GM13976 (cell line): ENCODE measurements at regions not wholly inside any gene's neighbourhood (a gene's known extent, or its start where the extent isn't known, plus 50 kb on each side); places are given as distances from the start of the nearest gene placed in this dataset.

Experiments used
- DNase-seq: peaks from one replicate; pipeline ENCODE4 v3.0.0; 2012; ENCODE audit warnings: low spot score
- in situ Hi-C: fragments of 300-500 bp; cut with MboI; formaldehyde crosslinking; loops from one replicate; pipeline ENCODE4 v1.12.0; 2022; ENCODE audit warnings: low sequenced_read_pairs, mixed read lengths, inconsistent platforms; ENCODE audit not compliant: unreplicated experiment
- TF ChIP-seq, protein P1 (sequence below): IDR thresholded peaks from 2 replicates; pipeline ENCODE4 v1.5.1; 2012; ENCODE audit warnings: borderline replicate concordance, mild to moderate bottlenecking; ENCODE audit not compliant: insufficient read depth; ENCODE audit errors: extremely low read depth, missing control alignments, control extremely low read depth

DNA sequence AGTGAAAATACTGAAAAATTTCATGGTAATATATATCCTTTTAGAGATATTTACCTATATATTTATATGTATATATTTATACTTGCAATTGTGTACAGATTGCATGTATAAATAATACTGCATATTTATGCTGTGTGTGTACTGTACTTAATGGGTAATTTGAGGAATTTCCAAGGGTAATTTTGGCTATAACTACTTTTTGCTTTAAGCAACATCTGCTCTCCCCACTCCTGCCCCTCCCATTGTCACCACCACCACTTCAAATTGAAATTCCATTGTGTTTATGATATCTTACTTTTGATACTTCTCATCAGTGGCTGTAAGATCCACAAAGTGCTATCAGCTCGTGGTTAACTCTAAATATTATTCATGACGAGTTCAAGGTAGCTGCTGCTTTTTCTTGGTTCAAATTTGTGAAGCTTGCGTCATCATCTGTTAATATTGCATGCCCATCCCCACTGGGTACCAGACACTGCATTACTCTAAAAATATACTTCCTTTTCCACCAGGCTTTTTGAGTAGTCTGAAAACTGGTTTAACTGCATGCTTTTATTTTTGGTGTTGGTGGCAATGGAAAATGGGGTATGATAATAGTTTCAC, 91.7 kb upstream of the MITF start:
- DNase-seq, result no peak
- TF ChIP-seq, protein P1, sequence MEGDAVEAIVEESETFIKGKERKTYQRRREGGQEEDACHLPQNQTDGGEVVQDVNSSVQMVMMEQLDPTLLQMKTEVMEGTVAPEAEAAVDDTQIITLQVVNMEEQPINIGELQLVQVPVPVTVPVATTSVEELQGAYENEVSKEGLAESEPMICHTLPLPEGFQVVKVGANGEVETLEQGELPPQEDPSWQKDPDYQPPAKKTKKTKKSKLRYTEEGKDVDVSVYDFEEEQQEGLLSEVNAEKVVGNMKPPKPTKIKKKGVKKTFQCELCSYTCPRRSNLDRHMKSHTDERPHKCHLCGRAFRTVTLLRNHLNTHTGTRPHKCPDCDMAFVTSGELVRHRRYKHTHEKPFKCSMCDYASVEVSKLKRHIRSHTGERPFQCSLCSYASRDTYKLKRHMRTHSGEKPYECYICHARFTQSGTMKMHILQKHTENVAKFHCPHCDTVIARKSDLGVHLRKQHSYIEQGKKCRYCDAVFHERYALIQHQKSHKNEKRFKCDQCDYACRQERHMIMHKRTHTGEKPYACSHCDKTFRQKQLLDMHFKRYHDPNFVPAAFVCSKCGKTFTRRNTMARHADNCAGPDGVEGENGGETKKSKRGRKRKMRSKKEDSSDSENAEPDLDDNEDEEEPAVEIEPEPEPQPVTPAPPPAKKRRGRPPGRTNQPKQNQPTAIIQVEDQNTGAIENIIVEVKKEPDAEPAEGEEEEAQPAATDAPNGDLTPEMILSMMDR, result no peak
- in situ Hi-C loops, result no loop called here

DNA sequence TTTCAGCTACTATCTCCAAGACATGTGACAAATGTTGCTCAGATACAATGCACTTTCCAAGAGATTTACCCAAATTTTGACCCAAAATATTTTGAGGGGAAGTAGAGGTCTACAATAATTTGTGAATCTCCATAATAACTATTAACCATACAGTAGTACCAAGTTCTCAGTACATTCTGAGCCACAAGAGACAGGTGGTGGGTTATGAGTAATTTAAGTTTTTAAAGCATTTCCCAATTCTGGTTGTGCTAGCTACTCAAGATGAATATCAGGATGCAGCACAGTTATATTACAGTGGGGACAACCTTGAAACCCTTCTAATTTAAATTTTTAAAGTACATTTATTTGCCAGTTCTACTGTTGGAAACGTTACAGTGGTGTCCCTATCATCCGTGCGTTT, 92.2 kb upstream of the MITF start:
- DNase-seq, result no peak
- TF ChIP-seq, protein P1, result no peak
- in situ Hi-C loops, result no loop called here

DNA sequence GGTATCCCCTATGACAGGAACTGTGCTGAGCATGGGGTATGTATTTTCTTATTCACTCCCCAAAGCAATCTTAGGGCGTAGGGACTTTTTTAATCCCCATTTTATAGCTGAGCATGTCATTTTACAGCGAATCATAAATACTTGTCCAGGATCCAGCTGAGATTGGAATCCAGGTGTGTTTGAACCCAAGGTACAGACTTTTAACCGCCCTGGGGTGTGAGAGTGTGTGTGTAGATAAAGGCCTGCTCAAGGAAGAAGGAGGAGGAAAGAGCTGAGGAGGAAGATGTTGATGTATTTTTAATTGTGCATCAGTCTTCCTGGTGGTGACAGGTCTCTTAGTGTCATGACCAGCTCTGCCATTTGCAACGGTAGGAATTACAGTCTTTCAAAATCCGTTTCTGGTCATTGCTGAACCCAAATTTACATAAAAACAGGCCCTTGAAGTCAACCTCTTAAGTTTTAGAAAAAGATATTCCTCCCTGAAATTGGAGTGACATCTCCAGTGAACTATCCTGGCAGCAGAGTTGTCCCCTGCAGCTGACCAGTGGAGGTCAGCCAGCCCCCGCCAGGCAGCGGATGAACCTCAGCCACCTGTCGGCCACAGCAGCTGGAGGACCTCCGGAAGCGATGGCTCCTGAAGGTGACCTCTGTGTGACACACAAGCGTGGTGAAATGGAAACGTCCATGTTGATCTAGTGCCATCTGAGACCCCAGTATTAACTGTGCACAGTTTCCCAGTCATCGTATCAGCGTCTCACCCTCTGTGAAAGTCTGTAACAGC, 92.8 kb upstream of the MITF start:
- TF ChIP-seq, protein P1, result no peak
- in situ Hi-C loops, result no loop called here
- no peak for DNase-seq

DNA sequence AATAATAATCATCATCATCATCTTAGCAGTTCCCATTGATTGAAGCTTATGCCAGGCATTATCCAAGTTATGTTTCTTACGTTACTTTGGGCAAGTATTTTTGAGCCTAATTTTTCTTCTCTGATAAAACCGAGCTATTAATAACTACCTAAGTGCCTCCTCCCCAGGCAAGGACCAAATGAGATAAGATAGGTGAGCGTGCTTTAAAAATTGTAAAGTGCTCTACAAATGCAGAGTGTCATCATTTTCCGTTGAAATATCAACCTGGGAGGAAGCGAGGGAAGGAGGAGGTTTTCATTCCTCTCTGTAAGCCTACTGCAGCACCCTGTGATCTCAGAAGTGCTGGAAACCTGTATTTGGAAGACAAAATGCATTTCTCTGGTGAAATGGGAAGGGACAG, 96.7 kb upstream of the MITF start:
- TF ChIP-seq, protein P1, result no peak
- in situ Hi-C loops, result no loop called here
- no peak for DNase-seq

DNA sequence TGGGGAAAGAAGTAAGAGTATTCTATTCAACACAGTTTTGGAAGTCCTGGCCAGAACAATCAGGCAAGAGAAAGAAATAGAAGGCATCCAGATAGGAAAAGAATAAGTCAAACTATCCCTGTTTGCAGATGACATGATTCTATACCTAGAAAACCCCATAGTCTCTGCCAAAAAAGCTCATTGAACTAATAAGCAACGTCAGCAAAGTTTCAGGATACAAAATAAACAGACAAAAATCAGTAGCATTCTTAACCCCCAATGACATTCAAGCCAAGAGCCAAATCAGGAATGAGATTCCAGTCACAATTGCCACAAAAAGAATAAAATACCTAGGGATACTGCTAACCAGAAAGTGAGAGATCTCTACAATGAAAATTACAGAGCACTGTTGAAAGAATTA, 99.4 kb upstream of the MITF start:
- TF ChIP-seq, protein P1, result no peak
- in situ Hi-C loops, result no loop called here
- DNase-seq, result no peak

DNA sequence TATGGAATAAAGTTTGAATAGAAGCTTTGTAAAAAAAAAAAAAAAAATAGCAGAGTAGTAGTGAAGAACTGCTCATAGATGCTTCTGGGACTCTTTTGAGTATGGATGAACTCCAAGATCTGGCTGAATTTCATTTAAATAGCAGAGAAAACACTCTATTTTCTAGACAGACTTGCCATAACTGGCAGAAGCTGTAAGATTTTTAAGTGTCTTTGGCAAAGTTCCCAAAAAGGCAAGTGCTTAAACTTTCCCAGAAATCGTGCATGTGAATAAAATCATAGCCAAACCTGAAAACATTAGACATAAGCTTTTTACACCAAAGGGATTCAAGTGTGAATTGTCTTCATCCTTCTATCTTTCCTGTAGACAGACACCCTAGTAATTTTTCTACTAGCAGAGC, 110.3 kb upstream of the MITF start:
- DNase-seq, result no peak
- in situ Hi-C loops, result no loop called here
- TF ChIP-seq, protein P1, result no peak
